PFSK-1 (cell line): ENCODE measurements at regions not wholly inside any gene's neighbourhood (a gene's known extent, or its start where the extent isn't known, plus 50 kb on each side); places are given as distances from the start of the nearest gene placed in this dataset.

Experiments used
- POLR2AphosphoS5 ChIP-seq: IDR thresholded peaks from 2 replicates; pipeline ENCODE4 v1.6.1; 2012; ENCODE audit warnings: low read depth, mild to moderate bottlenecking, control low read depth, low read length, moderate library complexity
- REST ChIP-seq, 2 experiments: IDR thresholded peaks; 2 replicates each; pipeline versions ENCODE4 v1.6.1 to v1.8.0; 2011 to 2012; ENCODE audit warnings: low read depth in 2 of 2, low read length in 2 of 2, control low read depth in 1 of 2, inconsistent platforms in 1 of 2, mild to moderate bottlenecking in 1 of 2, moderate library complexity in 1 of 2; ENCODE audit not compliant: insufficient read depth in 1 of 2
- TAF1 ChIP-seq: IDR thresholded peaks from 2 replicates; pipeline ENCODE4 v1.6.1; 2012; ENCODE audit warnings: low read length, control low read depth, borderline replicate concordance; ENCODE audit not compliant: insufficient read depth

DNA sequence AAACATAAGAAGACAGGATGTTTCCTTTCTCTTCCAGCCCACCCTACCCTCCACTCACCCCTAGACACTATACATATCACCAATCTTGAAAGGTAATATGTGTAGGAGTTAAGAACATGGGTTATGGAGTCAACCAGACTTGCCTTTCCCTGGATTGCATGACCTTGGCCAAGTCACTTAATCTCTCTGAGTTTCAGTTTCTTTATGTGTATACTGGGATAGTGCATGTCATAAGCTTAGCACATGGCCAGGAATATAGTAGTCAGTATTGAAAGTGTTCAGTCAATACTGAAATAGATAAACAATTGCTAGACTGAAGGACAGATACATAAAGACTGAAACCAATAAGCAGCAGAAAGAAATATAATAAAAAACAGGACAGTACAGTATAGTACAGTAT, 283.2 kb upstream of the STT3B start:
- TF ChIP-seq REST (IDR thresholded peaks at IDR 0.05; ENCODE audit: insufficient read depth in 1 of 2, low read depth in 2 of 2, low read length in 2 of 2) (no peak), POLR2AphosphoS5 (no peak), TAF1 (no peak)
